NCI-H446 treated with DMSO at 0.1 percent for 48 hours (cell line): ENCODE measurements at regions not wholly inside any gene's neighbourhood (a gene's known extent, or its start where the extent isn't known, plus 50 kb on each side); places are given as distances from the start of the nearest gene placed in this dataset.

ENCODE experiments used
- DNase-seq: peaks from one replicate; lab custom pipeline; 2025; lab: John Stamatoyannopoulos, UW

DNA sequence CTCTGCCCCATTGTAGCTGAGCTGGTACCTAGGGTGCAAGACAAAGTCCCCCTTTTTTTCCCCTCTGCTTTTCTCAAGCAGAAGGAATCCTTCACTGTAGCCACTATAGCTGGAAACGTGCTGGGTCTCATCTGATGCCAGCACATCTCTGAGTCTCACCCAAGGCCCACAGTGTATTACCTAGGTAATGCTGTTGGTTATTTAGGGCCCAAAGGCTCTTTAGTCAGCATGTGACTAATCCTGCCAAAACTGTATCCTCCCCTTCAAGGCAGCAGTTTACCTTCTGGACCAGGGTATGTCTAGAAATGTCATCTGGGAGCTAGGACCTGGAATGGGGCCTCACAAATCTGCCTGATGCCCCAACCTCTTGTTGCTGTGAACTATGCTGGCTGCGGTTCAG lies 423.4 kb downstream of the NUF2 start:
- DNase-seq = no peak

- DNase-seq = no peak
Measured at GRCh38 chr1:163747261-163747660, 425.5 kb downstream of the NUF2 start.

GRCh38 chr1:163747855-163748254 lies 426.1 kb downstream of the NUF2 start:
- DNase-seq = no peak

DNA sequence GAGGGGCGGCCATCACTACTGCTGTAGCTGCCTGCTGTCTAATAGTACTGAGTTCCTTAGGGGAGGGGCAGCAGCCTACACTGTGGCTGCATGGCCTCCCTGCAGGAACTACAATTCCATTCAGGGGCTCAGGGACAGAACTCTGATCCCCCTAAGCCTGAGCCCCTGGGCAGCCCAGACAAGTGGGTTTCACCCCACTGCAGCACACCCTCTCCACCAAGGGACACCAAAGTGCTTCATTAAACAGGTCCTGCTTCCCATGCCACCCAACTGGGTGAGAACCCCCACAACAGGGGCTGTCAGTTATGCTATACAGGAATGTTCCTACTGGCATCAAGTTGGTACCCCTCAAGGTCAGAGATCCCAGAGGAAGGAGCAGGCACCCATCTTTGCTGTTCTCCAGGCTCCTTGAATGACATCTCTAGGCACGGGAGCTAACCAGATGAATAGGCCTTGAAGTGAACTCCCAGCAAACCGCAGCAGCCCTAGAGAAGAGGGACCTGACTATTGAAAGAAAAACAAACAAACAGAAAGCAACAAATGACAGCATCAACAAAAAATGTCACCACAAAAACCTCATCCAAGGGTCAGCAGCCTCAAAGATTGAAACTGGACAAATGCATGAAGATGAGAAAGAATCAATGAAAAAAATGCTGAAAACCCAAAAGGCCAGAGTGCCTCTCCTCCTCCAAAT lies 437.4 kb downstream of the NUF2 start:
- no peak for DNase-seq

- DNase-seq = no peak
Measured at GRCh38 chr1:163761898-163762297, 440.1 kb downstream of the NUF2 start.

DNA sequence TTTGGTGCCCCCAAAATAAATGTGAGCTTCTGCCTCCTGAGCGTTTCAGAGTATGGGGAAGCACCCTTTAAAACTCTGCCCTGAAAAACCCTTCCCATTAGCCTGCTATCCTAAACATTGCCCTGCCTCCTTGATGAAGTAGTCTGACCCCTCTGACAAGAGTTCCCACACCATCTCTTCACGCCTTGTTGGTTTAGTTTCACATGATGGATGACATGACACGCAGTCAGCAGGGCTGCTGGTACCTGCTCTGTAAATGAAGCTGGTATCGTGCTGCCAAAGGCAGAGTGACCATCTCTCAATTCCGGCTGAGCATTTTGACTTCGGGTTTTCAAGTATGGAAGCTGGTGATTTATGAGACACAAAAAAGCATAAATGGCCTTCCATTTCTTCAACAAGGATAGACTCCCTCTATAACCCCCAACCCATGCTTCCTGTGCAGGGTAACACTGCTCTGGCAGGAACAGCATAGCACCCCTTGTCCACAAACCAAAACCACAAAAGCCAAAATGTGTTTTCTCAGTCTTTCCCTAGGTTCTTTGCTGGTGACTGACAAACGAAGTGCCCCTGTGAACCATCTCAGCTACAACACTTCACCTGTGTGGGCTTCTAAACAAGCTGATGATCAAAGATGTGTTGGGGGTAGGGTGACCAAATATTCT lies 444.6 kb downstream of the NUF2 start:
- DNase-seq = no peak

DNA sequence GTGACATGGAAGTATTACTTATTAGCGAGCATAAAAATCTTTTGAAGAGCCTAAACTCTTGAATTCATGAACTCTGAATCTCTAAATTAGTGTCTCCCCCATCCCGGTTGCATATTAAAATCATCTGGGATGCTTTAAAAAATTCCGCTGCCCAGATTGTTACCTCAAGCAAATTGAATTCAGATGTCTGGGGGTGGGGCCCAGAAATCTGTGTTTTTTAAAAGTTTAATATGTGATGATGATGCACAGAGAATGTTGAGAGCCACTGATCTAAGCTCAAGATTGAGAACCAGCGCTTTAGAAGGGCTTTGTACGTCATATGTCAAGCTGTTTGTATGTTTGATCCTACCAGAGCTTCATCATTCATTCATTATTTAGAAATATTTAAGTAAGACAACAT lies 446.8 kb downstream of the NUF2 start:
- DNase-seq = no peak

DNA sequence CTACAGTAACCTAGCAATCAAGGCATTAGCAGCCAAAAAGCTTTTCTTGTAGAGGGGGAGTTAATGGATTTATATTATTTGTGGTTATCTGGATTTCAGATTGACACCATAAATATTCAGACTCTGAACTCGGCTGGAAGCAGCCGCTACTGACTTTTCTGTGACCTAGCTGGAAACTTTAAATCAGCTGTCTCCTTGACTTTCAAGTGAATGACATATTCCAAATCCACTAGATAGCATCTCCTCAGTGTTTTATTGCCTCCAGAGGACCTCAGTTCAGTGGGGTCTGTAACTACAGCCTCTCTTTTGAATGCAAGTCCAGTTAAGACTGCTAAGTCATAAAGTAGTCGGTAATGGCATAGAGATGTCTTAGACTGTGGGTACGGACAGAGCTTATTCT lies 448.5 kb downstream of the NUF2 start:
- no peak for DNase-seq

DNA sequence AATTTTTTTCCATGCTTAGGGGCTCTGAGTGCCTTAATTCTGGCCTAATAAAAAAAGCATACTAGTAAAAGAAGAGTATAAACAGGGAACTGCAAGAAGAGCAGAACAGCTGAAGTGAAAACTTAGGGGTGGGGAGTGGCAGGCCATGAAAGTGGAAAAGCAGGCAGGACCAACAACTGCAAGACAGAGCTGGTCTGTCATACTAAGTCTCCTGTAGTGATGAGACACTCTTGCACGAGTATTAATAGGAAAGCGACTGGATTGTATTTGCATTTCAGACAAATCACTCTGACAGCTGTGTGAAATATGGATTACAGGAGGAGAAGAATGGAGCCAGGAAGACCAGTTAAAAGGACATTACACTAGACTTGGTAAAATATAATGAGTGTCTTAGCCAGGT lies 449.9 kb downstream of the NUF2 start:
- DNase-seq = no peak

GRCh38 chr1:163772246-163772645 lies 450.5 kb downstream of the NUF2 start:
- DNase-seq = no peak

DNA sequence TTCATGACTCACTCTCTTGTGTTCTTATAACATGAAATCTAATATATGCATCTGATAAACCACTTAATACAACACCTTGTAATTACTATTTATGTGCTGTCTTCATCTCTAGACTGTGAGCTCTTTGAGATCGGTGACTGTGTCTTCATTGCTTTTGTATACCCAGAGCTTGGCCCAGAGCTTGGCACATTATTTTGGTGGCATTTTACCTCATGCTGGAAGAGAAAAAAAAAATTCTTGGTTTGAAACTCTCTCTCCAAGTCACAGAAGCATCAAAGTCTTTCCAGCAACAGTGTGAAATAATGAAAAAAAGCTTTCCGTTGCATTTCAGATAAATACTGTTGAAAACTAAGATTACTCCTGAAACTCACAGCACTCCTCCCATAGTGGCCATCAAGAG lies 451.6 kb downstream of the NUF2 start:
- no peak for DNase-seq

DNA sequence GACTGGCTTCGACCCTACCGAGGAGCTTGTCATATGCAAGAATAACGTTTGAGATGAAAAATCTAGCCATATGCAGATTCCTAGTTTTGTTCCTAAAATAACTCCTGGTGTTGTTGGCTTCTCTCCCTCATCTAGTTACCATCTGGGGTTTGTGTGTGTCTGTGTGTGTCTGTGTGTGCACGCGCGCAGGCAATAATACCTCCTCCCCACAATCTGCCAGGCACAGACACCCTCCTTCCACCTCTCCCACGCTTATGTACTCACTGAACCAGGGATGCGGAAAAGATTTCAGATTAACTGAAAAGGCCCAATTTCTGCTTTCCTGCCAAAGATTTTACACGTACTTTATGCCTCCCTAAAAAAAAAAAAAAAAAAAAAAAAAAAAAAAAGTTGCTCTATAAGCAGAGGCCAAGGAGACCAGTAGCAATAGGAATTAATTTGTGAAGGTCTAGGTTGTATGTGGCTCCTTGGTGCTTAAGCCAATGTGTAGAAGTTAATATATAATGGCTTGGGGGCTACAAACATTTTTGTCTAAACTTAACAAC lies 452.7 kb downstream of the NUF2 start:
- DNase-seq = peak; percentile 93

GRCh38 chr1:163774978-163775620 lies 453.3 kb downstream of the NUF2 start:
- DNase-seq = no peak

- no peak for DNase-seq
Measured at GRCh38 chr1:163777205-163777604, 455.5 kb downstream of the NUF2 start.

DNA sequence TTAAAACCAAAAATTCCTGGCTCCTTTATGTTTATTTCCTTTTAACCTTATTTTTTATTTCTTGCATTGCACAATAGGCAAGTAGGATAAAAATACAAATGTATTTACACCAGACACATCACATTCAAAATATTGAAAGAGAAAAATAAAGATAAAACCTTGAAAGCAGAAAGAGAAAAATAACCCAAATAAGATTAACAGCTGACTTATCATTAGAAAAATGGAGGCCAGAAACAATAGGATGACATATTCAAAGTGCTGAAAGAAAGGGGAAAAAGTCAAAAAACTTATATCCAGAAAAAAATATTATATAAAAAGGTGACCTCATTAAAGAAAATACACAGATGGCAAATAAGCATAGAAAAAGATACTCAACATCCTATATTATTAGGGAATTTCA lies 459.4 kb downstream of the NUF2 start:
- no peak for DNase-seq

DNA sequence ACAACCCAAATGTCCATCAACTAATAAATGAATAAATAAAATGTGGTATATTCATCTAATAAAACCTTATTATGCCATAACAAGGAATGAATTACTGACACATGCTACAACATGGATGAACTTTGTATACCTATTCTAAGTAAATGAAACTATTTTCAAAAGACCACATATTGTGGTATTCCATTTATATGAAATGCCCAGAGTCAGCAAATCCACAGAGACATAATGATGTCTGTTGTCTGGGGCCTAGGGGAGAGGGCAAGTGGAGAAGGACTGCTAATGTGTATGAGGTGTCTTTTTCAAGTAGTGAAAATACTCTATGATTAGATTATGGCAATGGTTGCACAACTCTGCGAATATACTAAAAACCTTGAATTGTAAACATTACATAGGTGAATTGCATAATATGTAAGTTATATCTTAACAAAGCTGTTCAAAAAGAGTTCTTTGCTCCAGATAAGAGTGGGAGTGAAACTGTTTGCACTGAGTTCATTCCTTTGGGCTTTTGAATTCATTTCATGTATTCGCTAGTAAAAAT lies 464.2 kb downstream of the NUF2 start:
- DNase-seq = no peak

- no peak for DNase-seq
Measured at GRCh38 chr1:163789911-163790310, 468.2 kb downstream of the NUF2 start.

DNA sequence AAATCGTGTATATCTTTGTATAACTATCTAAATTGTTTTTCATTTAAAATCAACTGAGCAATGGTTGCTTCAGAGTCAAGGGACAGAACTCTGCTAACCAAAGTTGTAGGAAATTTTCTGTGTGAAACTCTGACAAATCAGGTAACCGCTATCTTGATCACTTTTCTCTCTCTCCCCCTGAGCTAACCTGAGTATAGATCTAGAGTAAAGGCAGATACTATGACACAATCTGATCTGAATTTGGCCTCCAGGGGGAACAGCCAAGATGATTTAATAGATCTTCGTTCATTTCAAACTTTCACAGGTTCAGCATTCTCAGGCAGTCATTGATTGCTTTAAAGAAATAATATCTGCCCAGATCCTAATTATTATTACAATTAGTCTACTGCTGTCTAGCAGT lies 472.8 kb downstream of the NUF2 start:
- no peak for DNase-seq

GRCh38 chr1:163796394-163796821 lies 474.7 kb downstream of the NUF2 start:
- no peak for DNase-seq

DNA sequence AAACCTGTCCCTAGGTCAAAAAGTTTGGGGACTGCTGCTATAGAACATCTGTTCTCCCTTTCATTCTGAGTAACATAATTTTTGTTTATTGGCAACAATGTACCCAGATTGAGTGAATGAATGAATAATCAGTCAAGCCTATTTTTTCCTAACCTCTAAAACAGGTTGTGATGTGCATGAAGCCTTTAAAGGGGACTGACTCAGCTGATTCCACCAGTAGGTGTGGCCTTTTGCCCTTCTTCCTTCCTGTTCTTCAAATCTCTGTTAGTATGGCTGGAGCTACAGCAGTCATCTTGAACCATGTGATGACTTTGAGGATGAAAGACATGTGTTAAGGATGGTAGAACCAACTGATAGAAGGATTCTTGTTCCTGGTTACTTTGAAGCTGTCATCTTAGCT lies 476.1 kb downstream of the NUF2 start:
- DNase-seq = no peak

DNA sequence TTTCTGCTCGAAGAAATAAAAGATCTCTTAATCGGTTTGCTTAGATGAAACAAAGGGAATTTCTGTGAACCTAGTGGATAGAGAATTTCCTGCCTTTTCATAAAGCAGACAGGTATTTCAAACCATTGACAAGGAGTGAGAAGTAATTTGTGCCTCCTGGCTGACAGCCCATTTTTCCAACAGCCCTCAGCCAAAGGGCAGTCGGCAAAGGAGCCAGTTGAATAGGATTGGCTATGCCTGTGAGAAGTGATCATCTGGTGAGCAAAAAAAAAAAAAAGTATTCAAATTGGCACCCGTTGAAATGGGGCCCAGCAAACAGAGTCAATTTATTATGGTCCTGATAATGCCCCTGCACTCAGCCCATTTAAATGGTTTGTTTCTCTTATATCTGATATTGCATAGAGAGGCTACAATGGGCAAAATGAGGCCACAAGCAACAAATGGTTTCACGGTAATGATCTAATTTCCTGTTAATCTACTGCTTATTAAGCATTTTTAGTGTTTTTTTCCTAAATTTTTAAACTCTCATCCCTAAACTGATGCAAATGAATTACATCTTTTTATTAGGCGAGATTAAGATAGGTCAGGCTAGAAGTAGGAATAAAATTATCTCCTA lies 477.5 kb downstream of the NUF2 start:
- peak; percentile 15 for DNase-seq

- no peak for DNase-seq
Measured at GRCh38 chr1:163807331-163808049, 485.7 kb downstream of the NUF2 start.
